Psoas muscle (tissue), 7 donors: ENCODE measurements at regions not wholly inside any gene's neighbourhood (a gene's known extent, or its start where the extent isn't known, plus 50 kb on each side); places are given as distances from the start of the nearest gene placed in this dataset.

ENCODE experiments used
- ATAC-seq, 4 donors: fragments of 200-7000 bp; cut with Tn5 transposase; one replicate each; pipeline ENCODE4 v1.9.1; 2020; ENCODE audit warnings: moderate library complexity in 3 of 4, mild to moderate bottlenecking in 2 of 4
- DNase-seq, 2 donors: peaks; one replicate each; pipeline ENCODE4 v3.0.0-alpha.2; 2020
- H3K27ac ChIP-seq: fragments of 200-600 bp; one replicate; pipeline ENCODE4 v1.8.0; 2022
- H3K27me3 ChIP-seq, 3 donors: fragments of 200-600 bp in 1 of 3; one replicate each; pipeline versions ENCODE4 v1.6.1 to v1.8.0; 2013 to 2022; ENCODE audit warnings: low read length in 2 of 3, mild to moderate bottlenecking in 2 of 3, moderate library complexity in 1 of 3; ENCODE audit not compliant: insufficient read depth in 3 of 3
- H3K36me3 ChIP-seq, 2 donors: fragments of 200-600 bp in 1 of 2; one replicate each; pipeline versions ENCODE4 v1.6.1 to v1.8.0; 2013 to 2022; ENCODE audit warnings: low read depth in 1 of 2, mild to moderate bottlenecking in 1 of 2, moderate library complexity in 1 of 2; ENCODE audit not compliant: insufficient read depth in 1 of 2
- H3K4me1 ChIP-seq: fragments of 200-600 bp; one replicate; pipeline ENCODE4 v1.8.0; 2022
- H3K4me3 ChIP-seq: fragments of 200-600 bp; one replicate; pipeline ENCODE4 v1.8.0; 2022; ENCODE audit warnings: mild to moderate bottlenecking
- H3K9me3 ChIP-seq: fragments of 200-600 bp; one replicate; pipeline ENCODE4 v1.8.0; 2022
- WGBS, 3 donors: extraction: QIAGEN DNeasy Blood & Tissue Kit; methylation state at CpG; one replicate each; pipeline versions ENCODE4 v1.1.6 to v1.1.7; 2013; 5-methylcytosine and 5-hydroxymethylcytosine counted together
- intact Hi-C, 2 donors: fragments of 100-400 bp; cut with DNase I; formaldehyde crosslinking; loops; one replicate each; pipeline versions ENCODE4 v1.11.0 to v1.14.2; 2022
- TF ChIP-seq, protein P1 (sequence below): fragments of 200-600 bp; IDR thresholded peaks from one replicate; pipeline ENCODE4 v1.8.0; 2022; ENCODE audit warnings: antibody characterized with exemption
- donor health status: healthy with polysubstance abuse.
- donor health status: DM: no; HTN: no; CAD: no; lungs with moderate emphysema.
- donor health status: Bipolar disorder and iron deficiency.
- donor health status: healthy.
- donor health status: DM: yes; HTN: yes; CAD: no.
- donor health status: DM: no; HTN: no; CAD: no.
- donor health status: DM: yes; HTN: yes; CAD: no.

GRCh38 chr2:136531731-136532130 lies 233.6 kb upstream of the THSD7B start:
- no peaks in the 10 kb centered on the region for H3K9me3 ChIP-seq
- H3K27ac ChIP-seq, result no peak overlapping the region
- H3K36me3 ChIP-seq, result no peaks in the 10 kb centered on the region
- H3K4me3 ChIP-seq, result no peak overlapping the region
- WGBS, 3 donors, result 43 to 64% (median 52%) methylated on average over 2 of the region's 2 CpGs
- H3K4me1 ChIP-seq, result no peaks in the 10 kb centered on the region
- no peaks in the 10 kb centered on the region for H3K27me3 ChIP-seq
- DNase-seq, result no peak
- ATAC-seq, result no peak
- intact Hi-C loops, result no loop called here
- TF ChIP-seq, protein P1, sequence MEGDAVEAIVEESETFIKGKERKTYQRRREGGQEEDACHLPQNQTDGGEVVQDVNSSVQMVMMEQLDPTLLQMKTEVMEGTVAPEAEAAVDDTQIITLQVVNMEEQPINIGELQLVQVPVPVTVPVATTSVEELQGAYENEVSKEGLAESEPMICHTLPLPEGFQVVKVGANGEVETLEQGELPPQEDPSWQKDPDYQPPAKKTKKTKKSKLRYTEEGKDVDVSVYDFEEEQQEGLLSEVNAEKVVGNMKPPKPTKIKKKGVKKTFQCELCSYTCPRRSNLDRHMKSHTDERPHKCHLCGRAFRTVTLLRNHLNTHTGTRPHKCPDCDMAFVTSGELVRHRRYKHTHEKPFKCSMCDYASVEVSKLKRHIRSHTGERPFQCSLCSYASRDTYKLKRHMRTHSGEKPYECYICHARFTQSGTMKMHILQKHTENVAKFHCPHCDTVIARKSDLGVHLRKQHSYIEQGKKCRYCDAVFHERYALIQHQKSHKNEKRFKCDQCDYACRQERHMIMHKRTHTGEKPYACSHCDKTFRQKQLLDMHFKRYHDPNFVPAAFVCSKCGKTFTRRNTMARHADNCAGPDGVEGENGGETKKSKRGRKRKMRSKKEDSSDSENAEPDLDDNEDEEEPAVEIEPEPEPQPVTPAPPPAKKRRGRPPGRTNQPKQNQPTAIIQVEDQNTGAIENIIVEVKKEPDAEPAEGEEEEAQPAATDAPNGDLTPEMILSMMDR, result no peak

GRCh38 chr2:136530146-136530545 lies 235.2 kb upstream of the THSD7B start:
- H3K27me3 ChIP-seq, result no peaks in the 10 kb centered on the region
- no peaks in the 10 kb centered on the region for H3K36me3 ChIP-seq
- no peaks in the 10 kb centered on the region for H3K4me1 ChIP-seq
- no peak overlapping the region for H3K27ac ChIP-seq
- no peak overlapping the region for H3K4me3 ChIP-seq
- no peak for DNase-seq
- ATAC-seq, result no peak
- no peaks in the 10 kb centered on the region for H3K9me3 ChIP-seq
- TF ChIP-seq, protein P1, result no peak
- intact Hi-C loops, result no loop called here

GRCh38 chr2:136527560-136527959 lies 237.8 kb upstream of the THSD7B start:
- DNase-seq (no peak), ATAC-seq (no peak)
- intact Hi-C loops, result no loop called here
- WGBS, 3 donors, result 2 to 8% (median 6%) methylated on average over 2 of the region's 2 CpGs
- no peaks in the 10 kb centered on the region for H3K36me3 ChIP-seq
- no peak overlapping the region for H3K4me3 ChIP-seq
- no peaks in the 10 kb centered on the region for H3K9me3 ChIP-seq
- TF ChIP-seq, protein P1, result no peak
- H3K27ac ChIP-seq, result no peak overlapping the region
- H3K27me3 ChIP-seq, result no peaks in the 10 kb centered on the region
- H3K4me1 ChIP-seq, result no peaks in the 10 kb centered on the region

- TF ChIP-seq, protein P1, result no peak
- WGBS, 3 donors, result 76 to 85% (median 78%) methylated on average over 6 of the region's 6 CpGs
- no peaks in the 10 kb centered on the region for H3K36me3 ChIP-seq
- no peaks in the 10 kb centered on the region for H3K9me3 ChIP-seq
- intact Hi-C loops, result no loop called here
- H3K4me1 ChIP-seq, result no peaks in the 10 kb centered on the region
- H3K27me3 ChIP-seq, result no peaks in the 10 kb centered on the region
- H3K4me3 ChIP-seq, result no peak overlapping the region
- ATAC-seq, result no peak
- H3K27ac ChIP-seq, result no peak overlapping the region
- DNase-seq, result no peak
Observed at GRCh38 chr2:136522724-136523123, 242.6 kb upstream of the THSD7B start.

GRCh38 chr2:136517716-136518115 lies 247.6 kb upstream of the THSD7B start:
- TF ChIP-seq, protein P1, result no peak
- WGBS, 3 donors, result 10 to 27% (median 22%) methylated on average over 2 of the region's 2 CpGs
- Histone ChIP-seq H3K27me3 (no peaks in the 10 kb centered on the region), H3K9me3 (no peaks in the 10 kb centered on the region), H3K27ac (no peak overlapping the region), H3K4me3 (no peak overlapping the region), H3K36me3 (no peaks in the 10 kb centered on the region), H3K4me1 (no peaks in the 10 kb centered on the region)
- no peak for DNase-seq
- intact Hi-C loops, result no loop called here
- no peak for ATAC-seq
